Fibroblast of the aortic adventitia (primary cell): ENCODE measurements at regions not wholly inside any gene's neighbourhood (a gene's known extent, or its start where the extent isn't known, plus 50 kb on each side); places are given as distances from the start of the nearest gene placed in this dataset.

Experiments used
- DNase-seq: peaks from one replicate; pipeline ENCODE4 v3.0.0-alpha.2; 2010; ENCODE audit warnings: low read depth
- H3K4me3 ChIP-seq: 2 replicates; pipeline ENCODE4 v1.5.1; 2011; ENCODE audit warnings: low read depth, mild to moderate bottlenecking, control low read depth, low read length, moderate library complexity
- CTCF ChIP-seq: IDR thresholded peaks from 2 replicates; pipeline ENCODE4 v1.5.1; 2011; ENCODE audit warnings: mild to moderate bottlenecking, low read length, control low read depth, inconsistent platforms; ENCODE audit not compliant: insufficient read depth

GRCh38 chr10:8352171-8353075 is 297.9 kb downstream of the GATA3 start:
- DNase-seq = no peak
- no peak overlapping the region for H3K4me3 ChIP-seq
- no peak for TF ChIP-seq CTCF

GRCh38 chr10:8356283-8356682 is 301.8 kb downstream of the GATA3 start:
- no peak for DNase-seq
- no peak for TF ChIP-seq CTCF
- no peak overlapping the region for H3K4me3 ChIP-seq

GRCh38 chr10:8359467-8359866 is 305.0 kb downstream of the GATA3 start:
- no peak overlapping the region for H3K4me3 ChIP-seq
- TF ChIP-seq CTCF = no peak
- no peak for DNase-seq

GRCh38 chr10:8360365-8360764 is 305.9 kb downstream of the GATA3 start:
- no peak for DNase-seq
- H3K4me3 ChIP-seq = no peak overlapping the region
- no peak for TF ChIP-seq CTCF

GRCh38 chr10:8360814-8361509 is 306.5 kb downstream of the GATA3 start:
- no peak for TF ChIP-seq CTCF
- DNase-seq = peak; percentile 45

GRCh38 chr10:8361510-8361844 is 307.0 kb downstream of the GATA3 start:
- no peak overlapping the region for H3K4me3 ChIP-seq
- peak; percentile 55 for DNase-seq
- TF ChIP-seq CTCF = no peak

More at GRCh38 chr10:8360814-8361509, 306.5 kb downstream of the GATA3 start:
- no peak overlapping the region for H3K4me3 ChIP-seq
